Inflammatory macrophage treated with lipopolysaccharide for 4 hours (primary cell): ENCODE measurements at regions not wholly inside any gene's neighbourhood (a gene's known extent, or its start where the extent isn't known, plus 50 kb on each side); places are given as distances from the start of the nearest gene placed in this dataset.

Experiments used
- DNase-seq: peaks from one replicate; pipeline ENCODE4 v3.0.0-alpha.2; 2020

- DNase-seq: no peak
Measured at GRCh38 chr1:229981736-229982135, 85.3 kb upstream of the GALNT2 start.

- no peak for DNase-seq
Measured at GRCh38 chr1:229984310-229984991, 82.6 kb upstream of the GALNT2 start.

GRCh38 chr1:229984992-229985612 is 81.9 kb upstream of the GALNT2 start:
- DNase-seq: no peak

GRCh38 chr1:229985613-229986010 is 81.4 kb upstream of the GALNT2 start:
- no peak for DNase-seq

DNA sequence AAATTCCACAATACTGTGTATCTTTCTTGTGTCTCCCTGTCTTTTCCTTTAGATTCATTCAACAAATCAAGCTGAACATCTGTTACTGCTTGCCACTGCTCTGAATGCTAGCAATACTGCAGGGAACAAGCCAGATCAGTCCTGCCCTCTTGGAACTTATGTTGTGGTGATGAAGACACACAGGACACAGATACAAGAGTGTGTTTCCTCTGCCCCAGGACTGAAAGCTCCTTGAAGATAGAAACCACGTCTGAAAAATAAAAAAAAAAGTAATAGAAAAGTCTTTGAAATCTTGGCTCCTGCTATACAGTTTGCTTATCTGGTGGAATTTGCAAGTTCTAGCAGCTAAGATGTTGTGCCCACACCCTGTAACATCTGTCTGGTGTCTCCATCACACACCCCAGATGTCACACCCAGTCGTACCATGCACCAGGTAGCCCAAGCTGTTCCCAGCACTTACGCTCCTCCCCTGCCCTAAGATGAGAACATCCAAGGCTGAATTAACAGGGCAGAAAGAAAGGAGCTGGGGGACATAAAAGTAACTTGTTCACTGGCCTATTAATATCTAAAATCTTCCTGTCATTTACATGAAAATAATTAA is 80.2 kb upstream of the GALNT2 start:
- no peak for DNase-seq

GRCh38 chr1:229987953-229988352 is 79.1 kb upstream of the GALNT2 start:
- DNase-seq: no peak

GRCh38 chr1:229988534-229988933 is 78.5 kb upstream of the GALNT2 start:
- DNase-seq: no peak

GRCh38 chr1:229989591-229990248 is 77.3 kb upstream of the GALNT2 start:
- DNase-seq: no peak

DNA sequence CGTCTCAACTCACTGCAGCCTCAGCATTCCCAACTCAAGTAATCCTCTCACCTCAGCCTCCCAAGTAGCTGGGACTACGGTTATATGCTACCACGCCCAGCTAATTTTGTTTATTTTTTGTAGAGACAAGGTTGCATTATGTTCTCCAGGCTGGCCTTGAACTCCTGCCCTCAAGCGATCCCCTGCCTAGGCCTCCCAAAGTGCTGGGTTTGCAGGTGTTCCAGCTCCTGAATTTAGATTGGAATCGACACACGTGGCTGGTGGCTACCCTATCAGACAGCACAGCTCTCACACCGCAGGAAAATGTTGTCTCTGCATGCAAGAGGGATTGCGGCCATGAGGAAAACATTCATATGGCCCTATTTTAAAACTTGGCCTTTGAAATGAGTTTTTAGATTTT is 76.7 kb upstream of the GALNT2 start:
- DNase-seq: no peak

DNA sequence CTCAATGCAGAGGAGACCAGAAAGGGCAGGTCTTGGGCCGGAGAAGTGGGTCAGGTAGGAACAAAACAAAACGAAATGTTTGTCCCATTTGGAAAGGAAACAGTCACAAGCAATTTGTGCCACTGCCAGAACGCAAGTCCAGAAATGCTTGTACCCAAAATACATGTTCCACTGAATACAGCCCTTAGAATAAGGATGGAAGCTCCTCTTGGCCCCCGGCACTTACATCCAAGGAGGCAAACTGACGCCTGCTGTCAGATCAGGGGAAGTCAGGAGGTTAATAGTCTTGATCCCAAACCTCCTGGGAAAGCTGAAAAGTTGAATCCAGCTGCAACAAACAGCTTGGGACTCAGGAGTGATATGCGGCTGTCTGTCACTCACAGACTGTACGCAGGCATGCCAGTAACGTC is 75.9 kb upstream of the GALNT2 start:
- no peak for DNase-seq

- DNase-seq: no peak
Measured at GRCh38 chr1:229991724-229992333, 75.2 kb upstream of the GALNT2 start.

GRCh38 chr1:229993060-229993459 is 74.0 kb upstream of the GALNT2 start:
- DNase-seq: no peak

DNA sequence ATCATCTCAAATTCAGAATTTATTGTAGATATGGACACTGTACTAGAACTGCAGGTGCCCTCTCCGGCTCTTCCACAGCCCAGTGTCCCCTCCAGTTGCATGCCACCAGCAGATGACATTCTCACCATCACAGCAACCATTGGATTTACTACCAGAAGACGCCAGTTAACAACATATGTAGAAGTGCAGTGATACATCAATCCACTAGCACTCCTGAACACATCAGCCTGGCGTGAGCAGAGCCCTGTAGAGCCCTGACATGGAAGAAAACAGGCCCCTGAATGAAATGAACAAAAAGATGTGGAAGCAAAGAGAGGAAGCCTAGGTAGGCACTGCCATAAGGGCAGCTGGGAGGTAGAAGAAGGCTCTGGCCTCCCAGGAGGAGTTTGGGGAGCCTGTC is 73.1 kb upstream of the GALNT2 start:
- DNase-seq: no peak

- no peak for DNase-seq
Measured at GRCh38 chr1:229999004-229999670, 67.9 kb upstream of the GALNT2 start.

GRCh38 chr1:230000493-230001184 is 66.4 kb upstream of the GALNT2 start:
- no peak for DNase-seq

DNA sequence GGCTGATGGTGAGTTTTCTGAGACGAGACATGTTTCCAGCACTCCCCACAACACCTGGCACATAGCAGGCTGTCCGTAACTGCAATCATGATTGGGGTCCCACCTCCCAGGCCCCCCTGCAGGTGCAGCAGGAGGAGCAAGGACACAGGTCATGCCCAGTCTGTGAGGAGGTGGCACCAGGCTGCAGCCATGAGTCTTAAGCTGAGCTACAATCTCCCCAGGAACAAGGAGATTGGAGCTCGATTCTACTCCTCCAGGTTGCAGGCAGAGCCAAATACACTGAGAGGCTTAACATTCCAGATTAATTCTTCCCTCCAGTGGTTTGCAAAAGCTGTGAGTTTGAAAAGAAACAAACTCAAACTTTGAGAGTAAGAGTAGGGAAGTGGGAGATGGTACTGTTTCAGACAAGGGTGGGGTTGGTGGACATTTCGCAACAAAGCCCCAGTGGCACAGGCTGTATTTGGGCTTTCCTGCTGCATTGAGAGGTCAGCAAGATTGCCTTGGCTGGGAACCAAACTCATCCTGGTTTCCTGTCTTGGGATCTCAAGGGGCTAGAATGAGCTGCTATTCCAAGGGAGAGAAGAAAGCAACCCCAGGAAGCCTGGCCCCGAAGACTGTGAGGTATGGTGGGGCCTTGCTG is 64.8 kb upstream of the GALNT2 start:
- peak; percentile 29 for DNase-seq

DNA sequence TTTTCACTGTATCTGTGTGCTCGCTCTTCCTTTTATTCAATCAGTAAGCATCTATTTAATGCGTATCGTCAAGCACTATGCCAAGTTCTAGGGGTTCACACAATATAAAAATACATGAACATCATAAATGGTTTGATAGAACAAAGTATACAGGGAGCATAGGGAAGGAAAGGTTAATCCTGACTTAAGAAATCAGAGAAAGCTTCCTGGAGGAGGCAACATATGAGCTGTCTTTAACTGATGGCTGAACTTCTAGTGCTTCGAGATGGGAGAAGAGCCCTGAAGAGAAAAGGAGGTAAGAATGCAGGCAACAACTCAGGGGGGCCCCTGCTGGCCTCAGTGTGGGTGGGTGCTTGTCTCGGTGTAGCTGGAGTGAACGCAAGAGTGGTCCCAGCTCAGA is 63.6 kb upstream of the GALNT2 start:
- no peak for DNase-seq

- DNase-seq: no peak
Measured at GRCh38 chr1:230005040-230005439, 62.0 kb upstream of the GALNT2 start.

GRCh38 chr1:230008721-230009120 is 58.3 kb upstream of the GALNT2 start:
- DNase-seq: no peak

- no peak for DNase-seq
Measured at GRCh38 chr1:230009611-230010313, 57.3 kb upstream of the GALNT2 start.
